Fibroblast of skin of right biceps (primary cell): ENCODE measurements at regions not wholly inside any gene's neighbourhood (a gene's known extent, or its start where the extent isn't known, plus 50 kb on each side); places are given as distances from the start of the nearest gene placed in this dataset.

ENCODE experiments used
- DNase-seq: peaks from one replicate; pipeline ENCODE4 v3.0.0-alpha.2; 2013

DNA sequence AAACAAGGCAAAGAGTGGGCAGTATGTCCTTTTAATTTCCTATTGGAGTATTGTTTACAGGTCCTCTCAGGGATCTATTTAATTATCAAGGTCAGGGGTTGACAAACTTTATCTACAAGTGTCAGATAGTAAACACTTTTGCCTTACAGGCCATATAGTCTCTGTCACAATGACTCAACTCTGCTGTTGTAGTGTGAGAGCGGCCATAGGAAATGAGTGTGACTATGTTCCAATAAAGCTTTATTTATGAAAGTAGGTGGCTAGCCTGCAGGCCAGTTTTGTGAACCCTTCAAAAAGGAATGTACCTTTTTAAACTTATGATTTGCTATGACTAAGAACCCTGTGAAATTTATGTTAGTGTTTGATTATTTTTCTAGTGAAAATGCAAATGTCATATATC lies 156.1 kb downstream of the GPAT3 start:
- DNase-seq, result no peak

DNA sequence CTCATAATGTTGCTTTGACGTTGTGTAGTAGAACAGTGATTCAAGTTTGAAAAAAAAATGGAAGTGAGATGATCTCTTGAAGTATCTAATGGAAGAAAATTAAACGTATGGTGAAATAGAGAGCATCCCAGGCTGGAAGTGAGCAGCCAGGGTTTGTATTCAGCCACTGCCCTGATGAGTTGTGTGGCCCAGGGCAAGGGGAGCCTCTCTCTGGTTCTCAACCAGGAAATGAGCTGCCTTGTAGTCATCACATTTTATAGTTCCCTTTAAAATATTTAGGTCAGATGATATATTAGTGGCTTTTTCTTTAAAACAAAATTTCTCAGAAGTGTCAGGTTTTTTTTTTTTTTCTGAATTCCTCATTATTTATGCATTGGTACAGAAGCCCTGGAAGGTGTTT lies 150.3 kb downstream of the GPAT3 start:
- DNase-seq, result peak; percentile 44

DNA sequence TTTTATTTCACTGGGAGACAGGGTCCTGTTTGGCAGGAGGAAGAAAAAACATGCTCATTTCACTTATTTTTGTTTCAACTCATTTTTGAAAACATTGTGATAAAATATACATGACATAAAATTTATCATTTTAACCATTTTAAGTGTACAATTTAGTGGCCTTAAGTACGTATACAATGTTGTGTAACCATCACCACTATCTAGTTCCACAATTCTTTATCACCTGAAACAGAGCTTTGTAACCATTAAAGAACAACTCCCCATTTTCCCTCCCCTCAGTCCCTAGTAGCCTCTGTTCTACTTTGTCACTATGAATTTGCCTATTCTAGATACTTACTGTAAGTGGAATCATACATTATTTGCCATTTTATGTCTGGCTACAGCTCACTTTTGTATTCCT lies 143.8 kb downstream of the GPAT3 start:
- DNase-seq, result no peak

DNA sequence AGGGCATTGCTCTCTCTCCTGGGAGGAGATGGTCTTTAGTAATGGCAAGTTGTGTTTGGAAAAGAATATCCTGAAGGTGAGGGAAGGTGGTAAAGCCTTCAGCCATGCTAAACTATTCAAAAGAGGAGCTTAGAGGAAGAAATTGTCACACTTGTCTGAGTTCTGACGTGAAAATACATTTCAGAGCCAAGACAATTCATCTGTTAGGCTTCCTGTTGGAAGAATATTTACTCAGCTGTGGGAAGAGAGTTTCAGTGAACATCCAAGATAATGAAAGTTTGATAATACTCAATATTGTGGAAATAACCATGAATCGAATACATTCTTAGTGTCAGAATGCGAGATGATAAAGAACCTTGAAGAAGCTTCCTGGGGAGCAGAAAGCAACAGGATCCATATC lies 143.3 kb downstream of the GPAT3 start:
- DNase-seq, result no peak

DNA sequence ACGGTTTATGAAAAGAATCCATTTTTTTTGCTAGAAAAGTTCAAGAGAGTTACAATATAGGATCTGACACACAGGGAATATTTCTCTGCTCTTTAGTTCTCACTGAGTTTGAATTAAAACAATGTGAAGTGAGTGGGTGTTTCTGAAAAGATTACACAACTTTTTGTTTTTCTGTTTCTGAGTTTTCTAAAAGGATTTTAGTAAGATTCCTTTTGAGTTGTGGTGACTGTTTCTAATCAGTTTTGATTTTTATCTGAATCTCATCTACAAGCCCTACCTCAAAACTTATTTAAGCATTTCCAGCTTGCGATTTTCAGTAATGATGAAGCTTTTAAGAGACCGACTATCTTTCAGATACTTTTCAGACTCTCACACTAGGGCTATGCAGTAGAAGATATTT lies 141.7 kb downstream of the GPAT3 start:
- no peak for DNase-seq

DNA sequence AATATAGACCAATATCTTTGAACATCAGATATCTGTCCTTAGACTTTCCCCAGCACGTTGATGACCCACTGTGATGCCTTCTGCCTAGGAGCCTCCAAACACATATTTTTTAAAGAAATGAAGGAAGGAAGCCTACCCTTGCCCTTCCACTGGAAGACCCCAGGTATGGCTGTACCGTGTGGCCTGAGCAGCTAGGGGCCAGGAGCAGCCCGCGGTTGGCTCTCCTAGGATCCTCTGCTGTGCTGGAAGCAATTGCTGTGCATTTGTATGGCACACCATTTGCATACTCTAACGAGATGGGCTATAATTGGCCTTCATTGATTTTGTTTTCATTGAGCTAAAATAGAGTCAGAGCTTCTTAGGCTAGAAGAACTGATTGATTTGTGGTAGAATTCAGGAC lies 128.8 kb downstream of the GPAT3 start:
- DNase-seq, result no peak

DNA sequence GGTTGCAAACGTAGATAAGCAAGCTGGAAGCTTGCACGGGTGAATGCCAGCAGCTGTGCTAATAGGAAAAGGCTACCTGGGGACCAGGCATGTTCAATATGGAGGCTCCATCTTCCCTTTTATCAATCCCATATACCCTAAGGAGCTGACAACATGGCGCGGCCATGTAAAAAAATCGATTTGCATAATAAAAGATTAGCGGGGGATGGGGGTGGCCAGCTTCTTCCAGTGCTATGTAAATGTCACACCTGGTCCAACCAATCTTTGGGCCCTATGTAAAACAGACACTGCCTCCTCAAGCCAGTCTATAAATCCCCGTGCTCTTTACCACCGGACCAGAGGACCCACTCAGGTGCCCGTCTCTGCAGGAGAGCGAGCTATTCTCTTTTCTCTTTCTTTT lies 128.2 kb downstream of the GPAT3 start:
- no peak for DNase-seq

DNA sequence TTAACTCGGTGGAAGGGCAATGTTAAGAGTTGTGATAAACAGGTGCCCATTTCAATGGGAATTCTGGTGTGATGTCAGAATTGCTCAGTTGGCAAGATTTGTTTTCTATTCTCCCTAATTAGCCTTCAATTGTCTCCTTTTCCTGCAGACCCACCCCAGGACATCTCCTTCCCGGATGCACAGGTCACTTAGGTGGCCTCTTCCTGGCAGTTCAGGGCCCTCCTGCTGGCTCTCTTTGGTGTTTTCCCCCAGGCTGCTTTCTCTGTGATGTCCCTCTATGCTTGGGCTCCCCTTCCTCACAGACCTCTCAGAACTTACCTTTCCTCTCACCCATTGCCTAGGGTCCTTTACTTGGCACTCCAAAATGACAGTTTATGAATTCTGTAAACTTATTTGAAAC lies 126.3 kb downstream of the GPAT3 start:
- no peak for DNase-seq

DNA sequence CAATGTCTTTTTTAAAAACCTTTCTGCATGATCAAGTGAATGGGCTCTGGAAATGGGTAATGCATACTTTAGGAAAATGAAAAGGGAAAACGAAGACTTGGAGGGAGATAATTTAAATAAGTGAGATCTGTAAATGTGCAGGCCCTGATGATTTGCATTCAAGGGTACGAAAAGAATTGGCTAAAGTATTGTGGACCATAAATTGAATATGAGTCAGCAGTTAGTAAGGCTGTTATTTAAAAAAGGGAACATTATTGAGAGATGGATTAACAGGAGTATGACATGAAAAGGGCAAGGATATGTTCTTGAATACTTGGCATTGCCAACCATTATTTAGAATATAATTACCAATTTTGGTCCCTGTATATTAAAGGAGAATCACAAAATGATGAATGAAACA lies 125.5 kb downstream of the GPAT3 start:
- DNase-seq, result no peak

DNA sequence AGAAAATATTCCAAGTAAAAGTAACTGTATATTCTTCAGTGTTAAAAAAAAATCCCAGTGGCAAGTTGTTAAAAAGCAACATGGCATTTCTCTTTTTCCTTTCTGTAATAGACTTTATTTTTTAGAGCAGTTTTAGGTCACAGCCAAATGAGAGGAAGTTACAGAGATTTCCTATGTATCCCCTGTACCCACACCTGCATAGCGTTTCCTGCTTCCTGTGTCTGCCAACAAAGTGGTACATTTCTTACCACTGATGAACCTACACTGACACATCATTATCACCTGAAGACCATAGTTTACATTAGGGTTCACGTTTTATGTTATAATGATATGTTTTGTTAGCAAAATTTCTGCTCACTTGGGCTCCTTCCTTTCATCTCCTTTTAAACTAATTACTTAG lies 124.7 kb downstream of the GPAT3 start:
- no peak for DNase-seq

DNA sequence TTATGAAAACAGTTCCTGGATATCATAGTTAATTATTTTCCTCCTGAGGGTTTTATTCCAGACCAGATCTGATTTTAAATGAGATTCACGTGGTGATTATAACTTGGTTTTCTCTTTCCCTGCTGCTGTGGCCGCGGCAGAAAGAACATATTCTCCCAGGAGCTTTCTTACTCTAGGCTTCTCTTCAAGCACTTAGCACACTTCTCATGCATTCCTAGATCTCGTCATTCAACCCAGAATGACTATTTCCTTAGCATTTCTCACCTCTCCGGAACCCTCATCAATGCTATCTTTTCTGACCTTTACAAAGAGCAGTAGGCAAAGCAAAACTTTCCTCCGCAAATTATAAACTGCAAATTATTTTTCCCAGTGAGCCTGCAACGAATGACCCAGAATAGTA lies 122.9 kb downstream of the GPAT3 start:
- DNase-seq, result no peak

DNA sequence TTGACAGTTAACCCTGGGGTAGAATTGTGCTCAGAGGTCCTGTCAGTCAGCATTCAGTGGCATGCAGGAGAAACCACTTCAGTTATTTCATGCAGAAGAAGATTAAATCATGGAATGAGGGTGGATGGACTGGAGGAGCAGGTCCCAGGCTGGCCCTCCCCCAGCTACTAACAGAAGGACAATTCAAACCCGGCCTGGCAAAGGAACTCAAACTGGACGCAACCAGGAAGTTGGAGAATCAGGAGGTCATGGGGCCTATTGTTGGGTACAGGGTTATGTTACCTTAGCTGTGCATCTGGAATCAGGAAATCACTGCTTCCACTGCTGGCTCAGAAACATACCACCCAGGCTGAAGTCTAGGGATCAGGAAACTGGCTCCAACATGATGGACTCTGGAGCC lies 121.4 kb downstream of the GPAT3 start:
- no peak for DNase-seq
